K562 (cell line): ENCODE measurements at regions not wholly inside any gene's neighbourhood (a gene's known extent, or its start where the extent isn't known, plus 50 kb on each side); places are given as distances from the start of the nearest gene placed in this dataset.

Source experiments
- ATAC-seq: fragments of 200-7000 bp; cut with Tn5 transposase; 3 replicates; pipeline ENCODE4 v1.9.1; 2020; ENCODE audit warnings: moderate library complexity
- BruUV-seq: library from RNA; stranded (reverse); fragments of 400-500 nt; replicated peaks from 2 replicates; lab custom pipeline; 2021; lab: Mats Ljungman, UMichigan
- CTCF ChIA-PET: fragments of 300-600 bp; formaldehyde crosslinking; extraction: SDS; loops from one replicate; lab custom pipeline; 2021; ENCODE audit warnings: low intra/inter-chr PET ratio; lab: Yijun Ruan, JAX
- POLR2A ChIA-PET: fragments of 300-600, 350-650 bp; sonication (Branson Sonifier 250); formaldehyde crosslinking; extraction: SDS; loops from one replicate; lab custom pipeline; 2021; ENCODE audit warnings: antibody characterized with exemption, inconsistent platforms; lab: Yijun Ruan, JAX
- DNase-seq, 4 experiments: peaks; one replicate each; pipeline versions ENCODE4 v3.0.0 to v3.0.0-alpha.2; 2011 to 2018; ENCODE audit warnings: low spot score in 3 of 4, mixed read lengths in 3 of 4; ENCODE audit errors: extremely low read depth in 1 of 4
- FAIRE-seq: peaks from 2 replicates; lab custom pipeline; 2011; peaks lifted over from hg19 to GRCh38; lab: Jason Lieb, UNC
- H2AFZ ChIP-seq: 2 replicates; pipeline ENCODE4 v1.6.0; 2011; ENCODE audit warnings: low read depth, low read length, control low read depth, inconsistent platforms
- H3K27ac ChIP-seq: fragments of 200-600 bp; 3 replicates; pipeline ENCODE4 v1.8.0; 2011; ENCODE audit warnings: low read depth, mild to moderate bottlenecking, control low read depth, inconsistent platforms, low read length, moderate library complexity, mixed read lengths; ENCODE audit errors: extremely low read depth
- H3K27me3 ChIP-seq, 2 experiments: fragments of 300-600 bp in 1 of 2; 2 replicates in 1 of 2; 3 replicates in 1 of 2; pipeline versions ENCODE4 v1.6.0 to v1.8.0; 2011; ENCODE audit warnings: inconsistent platforms in 2 of 2, low read length in 2 of 2, mild to moderate bottlenecking in 1 of 2, mixed read lengths in 1 of 2, moderate library complexity in 1 of 2; ENCODE audit not compliant: control insufficient read depth in 2 of 2, insufficient read depth in 2 of 2
- H3K36me3 ChIP-seq: fragments of 300-600 bp; 3 replicates; pipeline ENCODE4 v1.8.0; 2011; ENCODE audit warnings: mild to moderate bottlenecking, low read length, inconsistent platforms; ENCODE audit not compliant: control insufficient read depth, insufficient read depth
- H3K4me1 ChIP-seq, 2 experiments: fragments of 200-600 bp in 1 of 2; replicated peaks in 1 of 2; 2 replicates in 1 of 2; 3 replicates in 1 of 2; pipeline versions ENCODE4 v1.5.1 to v1.8.0; 2011; ENCODE audit warnings: inconsistent platforms in 2 of 2, low read length in 2 of 2, mild to moderate bottlenecking in 1 of 2, mixed read lengths in 1 of 2, moderate library complexity in 1 of 2; ENCODE audit not compliant: control insufficient read depth in 2 of 2, insufficient read depth in 2 of 2
- H3K4me2 ChIP-seq: 2 replicates; pipeline ENCODE4 v1.6.1; 2011; ENCODE audit warnings: low read length, control low read depth, inconsistent platforms, mixed read lengths; ENCODE audit not compliant: insufficient read depth
- H3K4me3 ChIP-seq: fragments of 200-600 bp; sonication (generic), shearing (Covaris generic); 2 replicates; pipeline ENCODE4 v1.5.1; 2016; ENCODE audit warnings: control low read depth, inconsistent platforms
- H3K79me2 ChIP-seq: fragments of 200-600 bp; 3 replicates; pipeline ENCODE4 v1.8.0; 2011; ENCODE audit warnings: low read length, inconsistent platforms; ENCODE audit not compliant: control insufficient read depth, insufficient read depth
- H3K9ac ChIP-seq, 2 experiments: 2 replicates each; pipeline versions ENCODE4 v1.6.0 to v1.6.1; 2011; ENCODE audit warnings: low read depth in 2 of 2, low read length in 2 of 2, control low read depth in 1 of 2, inconsistent platforms in 1 of 2, mild to moderate bottlenecking in 1 of 2, mixed read lengths in 1 of 2; ENCODE audit not compliant: insufficient read depth in 1 of 2
- H3K9me1 ChIP-seq: one replicate; pipeline ENCODE4 v1.6.0; 2011; ENCODE audit warnings: inconsistent platforms, mild to moderate bottlenecking, low read length, moderate library complexity; ENCODE audit not compliant: control insufficient read depth, insufficient read depth
- H3K9me3 ChIP-seq: replicated peaks from 2 replicates; pipeline ENCODE4 v1.5.1; 2011; ENCODE audit warnings: low read depth, low read length, inconsistent platforms; ENCODE audit not compliant: control insufficient read depth, insufficient read depth
- H4K20me1 ChIP-seq: replicated peaks from 2 replicates; pipeline ENCODE4 v1.6.1; 2011; ENCODE audit warnings: low read length, inconsistent platforms, mixed read lengths; ENCODE audit not compliant: control insufficient read depth, insufficient read depth
- BCL6 ChIP-seq: fragments of 250-450 bp; sonication (Bioruptor Pico); IDR thresholded peaks from 2 replicates; pipeline ENCODE4 v1.4.0; 2020
- HNRNPK ChIP-seq: fragments of 200-400 bp; formaldehyde crosslinking; IDR thresholded peaks from one replicate; pipeline ENCODE4 v1.6.1; 2018; ENCODE audit warnings: mild to moderate bottlenecking, low read depth, low read length; ENCODE audit not compliant: poor library complexity, severe bottlenecking
- MYBL2 ChIP-seq, 2 experiments: fragments of 450-650 bp in 1 of 2; sonication (generic) in 1 of 2; formaldehyde crosslinking in 1 of 2; IDR thresholded peaks; 2 replicates each; pipeline versions ENCODE4 v1.6.1 to v1.8.1; 2017 to 2022; ENCODE audit warnings: borderline replicate concordance in 1 of 2, inconsistent platforms in 1 of 2, low read depth in 1 of 2, mild to moderate bottlenecking in 1 of 2, missing genetic modification reagents in 1 of 2, moderate library complexity in 1 of 2
- NFIX ChIP-seq: fragments of 250-450 bp; sonication (Bioruptor Pico); IDR thresholded peaks from 2 replicates; pipeline ENCODE4 v1.4.0; 2020; ENCODE audit warnings: low read depth, mild to moderate bottlenecking, moderate library complexity
- NR2C2 ChIP-seq, 2 experiments: fragments of 200-800 bp in 1 of 2; sonication (Bioruptor generic) in 1 of 2; sonication (generic) in 1 of 2; formaldehyde crosslinking in 1 of 2; IDR thresholded peaks; 2 replicates each; pipeline versions ENCODE4 v1.6.1 to v1.8.0; 2016 to 2022; ENCODE audit warnings: mild to moderate bottlenecking in 1 of 2, missing compliant biosample characterization in 1 of 2, missing genetic modification characterization in 1 of 2, missing genetic modification reagents in 1 of 2
- PML ChIP-seq: IDR thresholded peaks from 2 replicates; pipeline ENCODE4 v1.6.1; 2012; ENCODE audit warnings: low read length, inconsistent platforms
- SREBF1 ChIP-seq: fragments of 150-350 bp; IDR thresholded peaks from 2 replicates; pipeline ENCODE4 v1.6.1; 2014; ENCODE audit warnings: antibody characterized with exemption, low read depth, low read length, borderline replicate concordance
- TGIF2 ChIP-seq: sonication (generic); formaldehyde crosslinking; IDR thresholded peaks from 2 replicates; pipeline ENCODE4 v1.8.1; 2022; ENCODE audit warnings: mild to moderate bottlenecking, missing genetic modification reagents, moderate library complexity
- ZNF133 ChIP-seq: fragments of 250-450 bp; sonication (Bioruptor Pico); IDR thresholded peaks from 2 replicates; pipeline ENCODE4 v1.4.0; 2020; ENCODE audit warnings: mild to moderate bottlenecking
- ZNF408 ChIP-seq: fragments of 250-450 bp; sonication (Bioruptor Pico); IDR thresholded peaks from 2 replicates; pipeline ENCODE4 v1.4.0; 2020; ENCODE audit warnings: low read depth, mild to moderate bottlenecking, moderate library complexity
- WGBS: fragments of 100-300 bp; shearing (Covaris generic); methylation state at CpG from one replicate; pipeline ENCODE4 v1.1.6; 2016; ENCODE audit warnings: low coverage, mixed read lengths; ENCODE audit not compliant: insufficient coverage; ENCODE audit errors: missing lambda C conversion rate; 5-methylcytosine and 5-hydroxymethylcytosine counted together
- in situ Hi-C: fragments of 300-500 bp; cut with MboI; formaldehyde crosslinking; loops from 4 replicates; pipeline ENCODE4 v1.15.0; 2018; ENCODE audit warnings: inconsistent platforms, mixed read lengths
- intact Hi-C: fragments of 100-400 bp; cut with micrococcal nuclease; formaldehyde crosslinking; loops from 2 replicates; pipeline ENCODE4 v1.14.2; 2022
- TF ChIP-seq, protein P1 (sequence below), 2 experiments: fragments of 250-450 bp in 1 of 2; fragments of 450-650 bp in 1 of 2; sonication (Bioruptor Pico) in 1 of 2; IDR thresholded peaks; 2 replicates each; pipeline versions ENCODE4 v1.6.1 to v1.8.0; 2016 to 2021; ENCODE audit warnings: mild to moderate bottlenecking in 2 of 2, moderate library complexity in 2 of 2, missing compliant biosample characterization in 1 of 2, missing genetic modification characterization in 1 of 2
- TF ChIP-seq, protein P2 (sequence below): IDR thresholded peaks from 2 replicates; pipeline ENCODE4 v1.6.1; 2014; ENCODE audit warnings: antibody characterized with exemption

GRCh38 chr4:58064653-58065052 is 954.5 kb upstream of the IGFBP7 start:
- Histone ChIP-seq H3K4me3 (no peak overlapping the region), H3K27me3 (no peaks in the 10 kb centered on the region), H2AFZ (no peak overlapping the region), H3K9me1 (no peaks in the 10 kb centered on the region), H3K4me2 (no peak overlapping the region), H3K27ac (no peak overlapping the region), H3K9me3 (no peaks in the 10 kb centered on the region), H4K20me1 (no peaks in the 10 kb centered on the region), H3K9ac (no peak overlapping the region)
- in situ Hi-C loops, result no loop called here
- no TSS peak for BruUV-seq
- no peak for ATAC-seq
- DNase-seq, result no peak
- no peak for TF ChIP-seq ZNF133
- TF ChIP-seq, all 486 proteins: peak for 0
- CTCF ChIA-PET, result no interaction called here
- H3K79me2 ChIP-seq, result no peaks in the 10 kb centered on the region
- no peaks in the 10 kb centered on the region for H3K36me3 ChIP-seq
- POLR2A ChIA-PET, result no interaction called here
- intact Hi-C loops, result no loop called here
- FAIRE-seq, result no peak
- WGBS, result 0% methylated on average over 3 of the region's 3 CpGs
- no peaks in the 10 kb centered on the region for H3K4me1 ChIP-seq

- no peak for ATAC-seq
- H3K36me3 ChIP-seq, result no peaks in the 10 kb centered on the region
- no peaks in the 10 kb centered on the region for H3K9me3 ChIP-seq
- intact Hi-C loops (no loop called here), in situ Hi-C loops (no loop called here)
- no TSS peak for BruUV-seq
- no peaks in the 10 kb centered on the region for H3K9me1 ChIP-seq
- no peak overlapping the region for H2AFZ ChIP-seq
- no peak for DNase-seq
- WGBS, result 3% methylated on average over 6 of the region's 6 CpGs
- FAIRE-seq, result no peak
- H3K27me3 ChIP-seq, result no peaks in the 10 kb centered on the region
- ChIA-PET POLR2A (no interaction called here), CTCF (no interaction called here)
- no peaks in the 10 kb centered on the region for H3K79me2 ChIP-seq
- no peaks in the 10 kb centered on the region for H4K20me1 ChIP-seq
- no peaks in the 10 kb centered on the region for H3K4me1 ChIP-seq
- no peak overlapping the region for H3K9ac ChIP-seq
- no peak overlapping the region for H3K4me3 ChIP-seq
- H3K4me2 ChIP-seq, result no peak overlapping the region
- no peak overlapping the region for H3K27ac ChIP-seq
- TF ChIP-seq NFIX, result no peak
- TF ChIP-seq TGIF2 (CRISPR knock-in tag), result no peak
- no peak for TF ChIP-seq PML
- no peak for TF ChIP-seq HNRNPK
- no peak for TF ChIP-seq MYBL2 (IDR thresholded peaks at IDR 0.05; ENCODE audit: low read depth)
- TF ChIP-seq MYBL2 (CRISPR knock-in tag; IDR thresholded peaks at IDR 0.05; ENCODE audit: borderline replicate concordance), result no peak
- no peak for TF ChIP-seq ZNF408
- TF ChIP-seq, protein P1, sequence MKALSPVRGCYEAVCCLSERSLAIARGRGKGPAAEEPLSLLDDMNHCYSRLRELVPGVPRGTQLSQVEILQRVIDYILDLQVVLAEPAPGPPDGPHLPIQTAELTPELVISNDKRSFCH (CRISPR knock-in tag; IDR thresholded peaks at IDR 0.05), result no peak
- TF ChIP-seq, protein P1 (tag; IDR thresholded peaks at IDR 0.05), result no peak
- no peak for TF ChIP-seq NR2C2 (CRISPR knock-in tag; IDR thresholded peaks at IDR 0.05)
- TF ChIP-seq NR2C2 (tag; IDR thresholded peaks at IDR 0.05), result no peak
- TF ChIP-seq BCL6, result no peak
- TF ChIP-seq SREBF1, result no peak
- TF ChIP-seq, protein P2, sequence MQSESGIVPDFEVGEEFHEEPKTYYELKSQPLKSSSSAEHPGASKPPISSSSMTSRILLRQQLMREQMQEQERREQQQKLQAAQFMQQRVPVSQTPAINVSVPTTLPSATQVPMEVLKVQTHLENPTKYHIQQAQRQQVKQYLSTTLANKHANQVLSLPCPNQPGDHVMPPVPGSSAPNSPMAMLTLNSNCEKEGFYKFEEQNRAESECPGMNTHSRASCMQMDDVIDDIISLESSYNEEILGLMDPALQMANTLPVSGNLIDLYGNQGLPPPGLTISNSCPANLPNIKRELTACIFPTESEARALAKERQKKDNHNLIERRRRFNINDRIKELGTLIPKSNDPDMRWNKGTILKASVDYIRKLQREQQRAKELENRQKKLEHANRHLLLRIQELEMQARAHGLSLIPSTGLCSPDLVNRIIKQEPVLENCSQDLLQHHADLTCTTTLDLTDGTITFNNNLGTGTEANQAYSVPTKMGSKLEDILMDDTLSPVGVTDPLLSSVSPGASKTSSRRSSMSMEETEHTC, result no peak
- TF ChIP-seq, all 486 proteins: peak for 0
Measured at GRCh38 chr4:58063404-58064160, 953.4 kb upstream of the IGFBP7 start.
